Keratinocyte (primary cell): ENCODE measurements at regions not wholly inside any gene's neighbourhood (a gene's known extent, or its start where the extent isn't known, plus 50 kb on each side); places are given as distances from the start of the nearest gene placed in this dataset.
"Not testable (repeated sequence)": the region's sequence is repeated elsewhere in the genome, so short reads cannot be mapped to it uniquely, and the experiment has no call there.

Experiments
- CTCF ChIP-seq, 3 experiments: IDR thresholded peaks in 1 of 3; conservative IDR thresholded peaks in 1 of 3; optimal IDR thresholded peaks in 1 of 3; 2 replicates in 2 of 3; 3 replicates in 1 of 3; pipeline versions ENCODE3 to v1.5.1; 2011; ENCODE audit warnings: low read length in 3 of 3, mild to moderate bottlenecking in 3 of 3, moderate library complexity in 2 of 3, control low read depth in 1 of 3, inconsistent platforms in 1 of 3; ENCODE audit not compliant: insufficient read depth in 2 of 3; ENCODE audit errors: extremely low read depth in 1 of 3
- EZH2 ChIP-seq: IDR thresholded peaks from one replicate; pipeline ENCODE4 v1.6.1; 2012; ENCODE audit warnings: inconsistent platforms, mild to moderate bottlenecking, low read length, moderate library complexity

DNA sequence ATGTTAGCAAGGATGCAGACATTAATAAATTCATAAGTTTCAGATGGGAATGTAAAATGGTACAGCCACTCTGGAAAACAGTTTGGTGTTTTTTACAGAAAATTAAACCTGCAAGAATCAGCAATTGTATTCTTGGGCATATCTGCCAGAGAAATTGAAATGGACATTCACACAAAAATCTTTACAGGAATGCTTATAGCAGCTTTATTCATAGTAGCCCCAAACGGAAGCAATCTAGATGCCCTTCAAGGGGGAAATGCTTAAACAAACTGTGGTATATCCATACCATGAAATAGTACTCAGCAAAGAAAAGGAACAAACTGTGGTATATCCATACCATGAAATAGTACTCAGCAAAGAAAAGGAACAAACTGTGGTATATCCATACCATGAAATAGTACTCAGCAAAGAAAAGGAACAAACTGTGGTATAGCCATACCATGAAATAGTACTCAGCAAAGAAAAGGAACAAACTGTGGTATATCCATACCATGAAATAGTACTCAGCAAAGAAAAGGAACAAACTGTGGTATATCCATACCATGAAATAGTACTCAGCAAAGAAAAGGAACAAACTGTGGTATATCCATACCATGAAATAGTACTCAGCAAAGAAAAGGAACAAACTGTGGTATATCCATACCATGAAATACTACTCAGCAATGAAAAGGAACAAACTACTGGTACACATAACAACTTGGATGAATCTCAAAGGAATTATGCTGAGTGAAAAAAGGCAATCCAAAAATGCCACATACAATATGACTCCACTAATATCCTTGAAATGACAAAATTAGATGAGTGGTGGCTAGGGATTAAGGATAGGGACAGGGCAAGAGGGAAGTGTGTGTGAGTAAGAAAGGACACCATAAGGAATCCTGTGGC lies 484.0 kb downstream of the SHISA9 start:
- not testable (repeated sequence) for TF ChIP-seq CTCF (optimal IDR thresholded peaks at IDR 0.05 in 1 of 3, IDR thresholded peaks at IDR 0.05 in 1 of 3, conservative IDR thresholded peaks at IDR 0.05 in 1 of 3; ENCODE audit: extremely low read depth in 1 of 3, insufficient read depth in 2 of 3, low read length in 3 of 3); EZH2
